H1 (cell line): ENCODE measurements at regions not wholly inside any gene's neighbourhood (a gene's known extent, or its start where the extent isn't known, plus 50 kb on each side); places are given as distances from the start of the nearest gene placed in this dataset.

Source experiments
- CEBPB ChIP-seq: IDR thresholded peaks from 2 replicates; pipeline ENCODE4 v1.6.1; 2012; ENCODE audit warnings: low read depth, low read length
- CHD2 ChIP-seq: IDR thresholded peaks from 2 replicates; pipeline ENCODE4 v1.6.1; 2012; ENCODE audit warnings: low read length, improper control_type of control experiment
- CTCF ChIP-seq, 3 experiments: IDR thresholded peaks; 1 replicate in 2 of 3; 2 replicates in 1 of 3; pipeline versions ENCODE4 v1.5.1 to v1.6.1; 2011; ENCODE audit warnings: low read length in 3 of 3, mild to moderate bottlenecking in 3 of 3, inconsistent platforms in 2 of 3, low read depth in 1 of 3, moderate library complexity in 1 of 3; ENCODE audit not compliant: insufficient read depth in 1 of 3; ENCODE audit errors: control extremely low read depth in 1 of 3
- EZH2 ChIP-seq: fragments of 200-600 bp; sonication (generic); IDR thresholded peaks from 2 replicates; pipeline ENCODE4 v1.7.1; 2012; ENCODE audit warnings: low read depth, mild to moderate bottlenecking, moderate library complexity, low read length, inconsistent platforms; ENCODE audit not compliant: severe bottlenecking
- HDAC2 ChIP-seq, 2 experiments: fragments of 300-600 bp in 1 of 2; sonication (generic) in 1 of 2; IDR thresholded peaks; 2 replicates each; pipeline ENCODE4 v1.6.1; 2011 to 2012; ENCODE audit warnings: low read depth in 2 of 2, low read length in 2 of 2, mild to moderate bottlenecking in 2 of 2, moderate library complexity in 2 of 2, borderline replicate concordance in 1 of 2, inconsistent platforms in 1 of 2
- JUND ChIP-seq: IDR thresholded peaks from 2 replicates; pipeline ENCODE4 v1.6.1; 2011; ENCODE audit warnings: mild to moderate bottlenecking, improper control_type of control experiment, low read length
- KDM5A ChIP-seq: fragments of 200-600 bp; IDR thresholded peaks from 2 replicates; pipeline ENCODE4 v1.7.1; 2012; ENCODE audit warnings: mild to moderate bottlenecking, low read length, inconsistent platforms, mixed read lengths
- MAX ChIP-seq: IDR thresholded peaks from 2 replicates; pipeline ENCODE4 v1.6.1; 2012; ENCODE audit warnings: inconsistent platforms
- POLR2A ChIP-seq, 2 experiments: IDR thresholded peaks; 1 replicate in 1 of 2; 2 replicates in 1 of 2; pipeline ENCODE4 v1.6.1; 2011; ENCODE audit warnings: low read depth in 2 of 2, low read length in 2 of 2, mild to moderate bottlenecking in 2 of 2; ENCODE audit errors: control extremely low read depth in 1 of 2
- POLR2AphosphoS5 ChIP-seq: IDR thresholded peaks from 2 replicates; pipeline ENCODE4 v1.6.1; 2011; ENCODE audit warnings: low read depth, low read length
- POU5F1 ChIP-seq: IDR thresholded peaks from 2 replicates; pipeline ENCODE4 v1.6.1; 2011; ENCODE audit warnings: low read depth, mild to moderate bottlenecking, low read length, moderate library complexity
- RAD21 ChIP-seq, 2 experiments: IDR thresholded peaks in 1 of 2; conservative IDR thresholded peaks in 1 of 2; 2 replicates each; pipeline ENCODE4 v1.6.1; 2011; ENCODE audit warnings: low read depth in 2 of 2, low read length in 2 of 2, improper control_type of control experiment in 1 of 2, inconsistent platforms in 1 of 2, mild to moderate bottlenecking in 1 of 2, moderate library complexity in 1 of 2
- RXRA ChIP-seq: IDR thresholded peaks from 2 replicates; pipeline ENCODE4 v1.6.1; 2011; ENCODE audit warnings: low read depth, mild to moderate bottlenecking, low read length, moderate library complexity; ENCODE audit not compliant: insufficient read depth
- TCF12 ChIP-seq: IDR thresholded peaks from 2 replicates; pipeline ENCODE4 v1.6.1; 2011; ENCODE audit warnings: low read depth, mild to moderate bottlenecking, low read length

- TF ChIP-seq CTCF (IDR thresholded peaks at IDR 0.05; ENCODE audit: control extremely low read depth in 1 of 3, insufficient read depth in 1 of 3, low read depth in 1 of 3, low read length in 3 of 3) (no peak), CEBPB (no peak), CHD2 (no peak), POLR2A (IDR thresholded peaks at IDR 0.05; ENCODE audit: control extremely low read depth in 1 of 2, low read depth in 2 of 2, low read length in 2 of 2) (no peak), MAX (no peak), EZH2 (no peak), JUND (no peak), POLR2AphosphoS5 (no peak), TCF12 (no peak), HDAC2 (IDR thresholded peaks at IDR 0.05; ENCODE audit: borderline replicate concordance in 1 of 2, low read depth in 2 of 2, low read length in 2 of 2) (no peak), RXRA (no peak), RAD21 (IDR thresholded peaks at IDR 0.05 in 1 of 2, conservative IDR thresholded peaks at IDR 0.05 in 1 of 2; ENCODE audit: low read depth in 2 of 2, low read length in 2 of 2) (no peak), POU5F1 (no peak), KDM5A (no peak)
Measured at GRCh38 chr12:58496411-58497190, 423.7 kb downstream of the LRIG3 start.
